ENCODE measurements at regions not wholly inside any gene's neighbourhood (a gene's known extent, or its start where the extent isn't known, plus 50 kb on each side); places are given as distances from the start of the nearest gene placed in this dataset.

- CTCF ChIA-PET = no interaction called here
- POLR2A ChIA-PET = no interaction called here
- H3K27ac Mint-ChIP-seq = no peak overlapping the region
- ATAC-seq (ENCODE audit: low read depth) (no peak), DNase-seq (no peak)
- peaks cover 14% of the 10 kb centered on the region for H3K4me1 Mint-ChIP-seq
- peaks cover 14% of the 10 kb centered on the region for H3K27me3 Mint-ChIP-seq
- peaks cover 3% of the 10 kb centered on the region for H3K9me3 Mint-ChIP-seq
- intact Hi-C loops (cut with micrococcal nuclease) = no loop called here
- no peak for TF ChIP-seq CTCF (IDR thresholded peaks at IDR 0.05)
- no peak overlapping the region for H3K4me3 Mint-ChIP-seq
- H3K36me3 Mint-ChIP-seq (ENCODE audit: low read depth) = no peaks in the 10 kb centered on the region
Measured at GRCh38 chr16:87231911-87232310, 85.3 kb downstream of the C16orf95 start.

- intact Hi-C loops (cut with micrococcal nuclease) = no loop called here
- peaks cover 18% of the 10 kb centered on the region for H3K27me3 Mint-ChIP-seq
- POLR2A ChIA-PET = no interaction called here
- no peaks in the 10 kb centered on the region for H3K36me3 Mint-ChIP-seq (ENCODE audit: low read depth)
- CTCF ChIA-PET = no interaction called here
- H3K4me3 Mint-ChIP-seq = no peak overlapping the region
- no peak for TF ChIP-seq CTCF (IDR thresholded peaks at IDR 0.05)
- no peak for DNase-seq
- H3K4me1 Mint-ChIP-seq = peaks cover 14% of the 10 kb centered on the region
- no peak for ATAC-seq (ENCODE audit: low read depth)
- H3K27ac Mint-ChIP-seq = no peak overlapping the region
- peaks cover 3% of the 10 kb centered on the region for H3K9me3 Mint-ChIP-seq
Measured at GRCh38 chr16:87233928-87234327, 83.3 kb downstream of the C16orf95 start.

GRCh38 chr16:87234601-87235000 lies 82.6 kb downstream of the C16orf95 start:
- peaks cover 14% of the 10 kb centered on the region for H3K4me1 Mint-ChIP-seq
- POLR2A ChIA-PET = no interaction called here
- intact Hi-C loops (cut with micrococcal nuclease) = no loop called here
- no peak for TF ChIP-seq CTCF (IDR thresholded peaks at IDR 0.05)
- H3K36me3 Mint-ChIP-seq (ENCODE audit: low read depth) = no peaks in the 10 kb centered on the region
- H3K27me3 Mint-ChIP-seq = peaks cover 20% of the 10 kb centered on the region
- no peak overlapping the region for H3K27ac Mint-ChIP-seq
- peaks cover 3% of the 10 kb centered on the region for H3K9me3 Mint-ChIP-seq
- ATAC-seq (ENCODE audit: low read depth) = no peak
- no peak for DNase-seq
- CTCF ChIA-PET = no interaction called here
- H3K4me3 Mint-ChIP-seq = no peak overlapping the region

- intact Hi-C loops (cut with micrococcal nuclease) = no loop called here
- ATAC-seq (ENCODE audit: low read depth) (no peak), DNase-seq (no peak)
- Mint-ChIP-seq H3K4me1 (peaks cover 14% of the 10 kb centered on the region), H3K9me3 (peaks cover 3% of the 10 kb centered on the region), H3K4me3 (peak overlapping the region; percentile 4), H3K36me3 (ENCODE audit: low read depth) (no peaks in the 10 kb centered on the region), H3K27ac (no peak overlapping the region), H3K27me3 (peaks cover 20% of the 10 kb centered on the region)
- ChIA-PET CTCF (no interaction called here), POLR2A (no interaction called here)
- TF ChIP-seq CTCF (IDR thresholded peaks at IDR 0.05) = no peak
Measured at GRCh38 chr16:87235810-87236515, 81.2 kb downstream of the C16orf95 start.

GRCh38 chr16:87236516-87237115 lies 80.6 kb downstream of the C16orf95 start:
- Mint-ChIP-seq H3K36me3 (ENCODE audit: low read depth) (no peaks in the 10 kb centered on the region), H3K27ac (no peak overlapping the region), H3K4me3 (peak overlapping the region; percentile 4), H3K4me1 (peaks cover 14% of the 10 kb centered on the region), H3K9me3 (peaks cover 3% of the 10 kb centered on the region), H3K27me3 (peaks cover 22% of the 10 kb centered on the region)
- POLR2A ChIA-PET = no interaction called here
- ATAC-seq (ENCODE audit: low read depth) (no peak), DNase-seq (no peak)
- no peak for TF ChIP-seq CTCF (IDR thresholded peaks at IDR 0.05)
- intact Hi-C loops (cut with micrococcal nuclease) = no loop called here
- CTCF ChIA-PET = no interaction called here

Data from activated B cell treated with CpG ODN at 0.5 μM for 24 hours (primary cell).